WTC11 (cell line): ENCODE measurements at regions not wholly inside any gene's neighbourhood (a gene's known extent, or its start where the extent isn't known, plus 50 kb on each side); places are given as distances from the start of the nearest gene placed in this dataset.

Source experiments
- ETV6 ChIP-seq: sonication (generic); formaldehyde crosslinking; IDR thresholded peaks from 2 replicates; pipeline ENCODE4 v1.8.1; 2022; ENCODE audit warnings: mild to moderate bottlenecking, missing genetic modification reagents
- FOXJ3 ChIP-seq: sonication (generic); formaldehyde crosslinking; IDR thresholded peaks from 2 replicates; pipeline ENCODE4 v1.9.0; 2021; ENCODE audit warnings: missing genetic modification reagents, mild to moderate bottlenecking, borderline replicate concordance
- GABPB1 ChIP-seq: sonication (generic); formaldehyde crosslinking; IDR thresholded peaks from 2 replicates; pipeline ENCODE4 v1.8.1; 2023; ENCODE audit warnings: mild to moderate bottlenecking, missing genetic modification reagents
- GRHL2 ChIP-seq: fragments of 250-450 bp; sonication (Bioruptor Pico); IDR thresholded peaks from 2 replicates; pipeline ENCODE4 v1.8.0; 2022; ENCODE audit warnings: mild to moderate bottlenecking, moderate library complexity; ENCODE audit not compliant: insufficient replicate concordance, severe bottlenecking
- NFYB ChIP-seq: sonication (generic); formaldehyde crosslinking; conservative IDR thresholded peaks from 2 replicates; pipeline ENCODE4 v1.8.0; 2022; ENCODE audit warnings: low read depth, missing genetic modification reagents
- TEAD4 ChIP-seq: sonication (generic); formaldehyde crosslinking; IDR thresholded peaks from 2 replicates; pipeline ENCODE4 v1.8.0; 2022; ENCODE audit warnings: mild to moderate bottlenecking, missing genetic modification reagents
- ZNF138 ChIP-seq: sonication (generic); formaldehyde crosslinking; conservative IDR thresholded peaks from 2 replicates; pipeline ENCODE4 v1.8.1; 2022; ENCODE audit warnings: mild to moderate bottlenecking, moderate library complexity, missing genetic modification reagents
- ZNF263 ChIP-seq: sonication (generic); formaldehyde crosslinking; IDR thresholded peaks from 2 replicates; pipeline ENCODE4 v1.8.1; 2022; ENCODE audit warnings: low read depth, mild to moderate bottlenecking, moderate library complexity, missing genetic modification reagents
- TF ChIP-seq, protein P1 (sequence below): sonication (generic); formaldehyde crosslinking; IDR thresholded peaks from 2 replicates; pipeline ENCODE4 v1.8.1; 2023; ENCODE audit warnings: mild to moderate bottlenecking, missing genetic modification reagents, moderate library complexity
- TF ChIP-seq, protein P2 (sequence below): sonication (generic); formaldehyde crosslinking; IDR thresholded peaks from 2 replicates; pipeline ENCODE4 v1.8.1; 2022; ENCODE audit warnings: low read depth, mild to moderate bottlenecking, moderate library complexity, missing genetic modification reagents, borderline replicate concordance
- TF ChIP-seq, protein P3 (sequence below): fragments of 200-600 bp; IDR thresholded peaks from 2 replicates; pipeline ENCODE4 v1.8.0; 2022; ENCODE audit warnings: antibody characterized with exemption
- TF ChIP-seq, protein P4 (sequence below): sonication (generic); formaldehyde crosslinking; IDR thresholded peaks from 2 replicates; pipeline ENCODE4 v1.8.1; 2023; ENCODE audit warnings: mild to moderate bottlenecking, missing genetic modification reagents, moderate library complexity
- TF ChIP-seq, protein P5 (sequence below): sonication (generic); formaldehyde crosslinking; IDR thresholded peaks from 2 replicates; pipeline ENCODE4 v1.8.0; 2022; ENCODE audit warnings: mild to moderate bottlenecking, missing genetic modification reagents
- TF ChIP-seq, protein P6 (sequence below): sonication (generic); formaldehyde crosslinking; conservative IDR thresholded peaks from 2 replicates; pipeline ENCODE4 v1.8.1; 2022; ENCODE audit warnings: mild to moderate bottlenecking, missing genetic modification reagents

DNA sequence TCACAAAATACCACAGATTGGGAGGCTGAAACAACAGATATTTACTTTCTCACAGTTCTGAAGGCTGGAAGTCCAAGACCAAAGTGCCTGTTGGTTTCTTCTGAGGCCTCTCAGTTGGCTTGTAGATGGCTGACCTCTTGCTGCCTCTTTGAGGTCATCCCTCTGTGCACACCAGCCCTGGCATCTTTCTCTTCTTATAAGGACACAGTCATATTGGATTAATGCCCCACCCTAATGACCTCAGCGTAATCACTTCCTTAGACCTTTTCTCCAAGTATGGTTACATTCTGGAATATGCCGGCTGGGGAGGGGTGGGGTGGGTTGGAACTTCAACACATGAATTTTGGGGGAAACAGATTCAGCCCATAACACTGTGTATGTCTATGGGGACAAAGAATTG, 116.2 kb upstream of the LNX1 start:
- no peak for TF ChIP-seq ZNF138 (CRISPR knock-in tag)
- TF ChIP-seq, protein P1, sequence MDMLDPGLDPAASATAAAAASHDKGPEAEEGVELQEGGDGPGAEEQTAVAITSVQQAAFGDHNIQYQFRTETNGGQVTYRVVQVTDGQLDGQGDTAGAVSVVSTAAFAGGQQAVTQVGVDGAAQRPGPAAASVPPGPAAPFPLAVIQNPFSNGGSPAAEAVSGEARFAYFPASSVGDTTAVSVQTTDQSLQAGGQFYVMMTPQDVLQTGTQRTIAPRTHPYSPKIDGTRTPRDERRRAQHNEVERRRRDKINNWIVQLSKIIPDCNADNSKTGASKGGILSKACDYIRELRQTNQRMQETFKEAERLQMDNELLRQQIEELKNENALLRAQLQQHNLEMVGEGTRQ (CRISPR knock-in tag), result no peak
- no peak for TF ChIP-seq ETV6 (CRISPR knock-in tag)
- no peak for TF ChIP-seq ZNF263
- TF ChIP-seq, protein P2, sequence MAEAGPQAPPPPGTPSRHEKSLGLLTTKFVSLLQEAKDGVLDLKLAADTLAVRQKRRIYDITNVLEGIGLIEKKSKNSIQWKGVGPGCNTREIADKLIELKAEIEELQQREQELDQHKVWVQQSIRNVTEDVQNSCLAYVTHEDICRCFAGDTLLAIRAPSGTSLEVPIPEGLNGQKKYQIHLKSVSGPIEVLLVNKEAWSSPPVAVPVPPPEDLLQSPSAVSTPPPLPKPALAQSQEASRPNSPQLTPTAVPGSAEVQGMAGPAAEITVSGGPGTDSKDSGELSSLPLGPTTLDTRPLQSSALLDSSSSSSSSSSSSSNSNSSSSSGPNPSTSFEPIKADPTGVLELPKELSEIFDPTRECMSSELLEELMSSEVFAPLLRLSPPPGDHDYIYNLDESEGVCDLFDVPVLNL, result no peak
- no peak for TF ChIP-seq GRHL2 (CRISPR knock-in tag)
- TF ChIP-seq TEAD4, result no peak
- TF ChIP-seq, protein P3, sequence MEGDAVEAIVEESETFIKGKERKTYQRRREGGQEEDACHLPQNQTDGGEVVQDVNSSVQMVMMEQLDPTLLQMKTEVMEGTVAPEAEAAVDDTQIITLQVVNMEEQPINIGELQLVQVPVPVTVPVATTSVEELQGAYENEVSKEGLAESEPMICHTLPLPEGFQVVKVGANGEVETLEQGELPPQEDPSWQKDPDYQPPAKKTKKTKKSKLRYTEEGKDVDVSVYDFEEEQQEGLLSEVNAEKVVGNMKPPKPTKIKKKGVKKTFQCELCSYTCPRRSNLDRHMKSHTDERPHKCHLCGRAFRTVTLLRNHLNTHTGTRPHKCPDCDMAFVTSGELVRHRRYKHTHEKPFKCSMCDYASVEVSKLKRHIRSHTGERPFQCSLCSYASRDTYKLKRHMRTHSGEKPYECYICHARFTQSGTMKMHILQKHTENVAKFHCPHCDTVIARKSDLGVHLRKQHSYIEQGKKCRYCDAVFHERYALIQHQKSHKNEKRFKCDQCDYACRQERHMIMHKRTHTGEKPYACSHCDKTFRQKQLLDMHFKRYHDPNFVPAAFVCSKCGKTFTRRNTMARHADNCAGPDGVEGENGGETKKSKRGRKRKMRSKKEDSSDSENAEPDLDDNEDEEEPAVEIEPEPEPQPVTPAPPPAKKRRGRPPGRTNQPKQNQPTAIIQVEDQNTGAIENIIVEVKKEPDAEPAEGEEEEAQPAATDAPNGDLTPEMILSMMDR, result no peak
- TF ChIP-seq, protein P4, sequence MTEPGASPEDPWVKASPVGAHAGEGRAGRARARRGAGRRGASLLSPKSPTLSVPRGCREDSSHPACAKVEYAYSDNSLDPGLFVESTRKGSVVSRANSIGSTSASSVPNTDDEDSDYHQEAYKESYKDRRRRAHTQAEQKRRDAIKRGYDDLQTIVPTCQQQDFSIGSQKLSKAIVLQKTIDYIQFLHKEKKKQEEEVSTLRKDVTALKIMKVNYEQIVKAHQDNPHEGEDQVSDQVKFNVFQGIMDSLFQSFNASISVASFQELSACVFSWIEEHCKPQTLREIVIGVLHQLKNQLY, result no peak
- TF ChIP-seq, protein P5, sequence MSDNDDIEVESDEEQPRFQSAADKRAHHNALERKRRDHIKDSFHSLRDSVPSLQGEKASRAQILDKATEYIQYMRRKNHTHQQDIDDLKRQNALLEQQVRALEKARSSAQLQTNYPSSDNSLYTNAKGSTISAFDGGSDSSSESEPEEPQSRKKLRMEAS, result no peak
- TF ChIP-seq FOXJ3 (CRISPR knock-in tag), result no peak
- TF ChIP-seq GABPB1 (CRISPR knock-in tag), result no peak
- TF ChIP-seq, protein P6, sequence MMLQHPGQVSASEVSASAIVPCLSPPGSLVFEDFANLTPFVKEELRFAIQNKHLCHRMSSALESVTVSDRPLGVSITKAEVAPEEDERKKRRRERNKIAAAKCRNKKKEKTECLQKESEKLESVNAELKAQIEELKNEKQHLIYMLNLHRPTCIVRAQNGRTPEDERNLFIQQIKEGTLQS (CRISPR knock-in tag), result no peak
- TF ChIP-seq NFYB (CRISPR knock-in tag), result no peak
